ENCODE measurements at regions not wholly inside any gene's neighbourhood (a gene's known extent, or its start where the extent isn't known, plus 50 kb on each side); places are given as distances from the start of the nearest gene placed in this dataset.
A peak's percentile ranks its signal among the peaks of the same experiment; 100 is the strongest.
"Not testable (repeated sequence)": the region's sequence is repeated elsewhere in the genome, so short reads cannot be mapped to it uniquely, and the experiment has no call there.

DNA sequence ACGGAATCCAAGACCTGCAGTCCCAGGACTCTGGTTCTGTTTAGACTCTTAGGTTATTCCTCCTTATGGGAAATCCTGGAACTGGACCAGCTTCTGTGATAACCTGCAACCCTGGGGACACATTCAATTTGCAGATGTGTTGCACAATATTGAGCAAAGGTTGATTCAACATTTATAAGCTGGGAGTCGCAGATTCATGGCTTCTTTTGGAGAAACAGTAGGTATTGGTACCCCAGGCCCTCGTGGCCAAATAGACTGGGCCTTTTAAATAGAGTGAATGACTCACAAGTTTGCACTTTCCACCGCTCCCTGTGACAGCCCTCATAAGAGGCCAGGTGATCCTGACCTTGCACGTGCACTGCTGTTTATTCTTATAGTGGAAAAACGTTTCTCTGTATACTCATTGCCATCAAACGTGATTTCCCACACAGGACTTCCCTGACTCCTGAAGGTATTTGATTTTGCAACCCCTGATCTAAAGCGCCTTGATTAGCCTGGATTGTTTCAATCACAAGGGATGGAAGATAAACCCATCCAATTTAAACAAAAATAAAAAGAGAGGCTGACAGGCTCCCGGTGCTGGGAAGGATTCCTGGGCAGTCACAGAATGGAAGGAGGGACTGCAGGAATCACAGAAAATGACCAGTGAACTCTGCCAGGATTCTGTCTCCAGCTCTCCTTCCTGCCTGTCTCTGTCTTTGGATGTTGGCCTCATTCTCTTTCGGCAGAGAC, 98.0 kb downstream of the VCPKMT start:
- DNase-seq (ENCODE audit: low read depth) = no peak

DNA sequence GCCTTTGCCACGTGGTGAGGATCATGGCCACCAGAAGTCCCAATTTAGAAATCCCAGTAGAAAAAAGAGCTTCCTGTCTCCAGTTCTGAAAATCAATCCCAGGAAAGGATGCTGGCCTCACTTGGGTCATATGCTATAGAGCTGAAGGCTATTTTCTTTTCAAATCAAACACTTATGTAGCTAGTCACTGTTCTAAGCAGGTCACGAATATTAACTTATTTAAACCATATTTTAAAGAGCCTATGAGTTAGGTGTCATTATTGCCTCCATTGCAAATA, 97.5 kb downstream of the VCPKMT start:
- no peak for DNase-seq (ENCODE audit: low read depth)

DNA sequence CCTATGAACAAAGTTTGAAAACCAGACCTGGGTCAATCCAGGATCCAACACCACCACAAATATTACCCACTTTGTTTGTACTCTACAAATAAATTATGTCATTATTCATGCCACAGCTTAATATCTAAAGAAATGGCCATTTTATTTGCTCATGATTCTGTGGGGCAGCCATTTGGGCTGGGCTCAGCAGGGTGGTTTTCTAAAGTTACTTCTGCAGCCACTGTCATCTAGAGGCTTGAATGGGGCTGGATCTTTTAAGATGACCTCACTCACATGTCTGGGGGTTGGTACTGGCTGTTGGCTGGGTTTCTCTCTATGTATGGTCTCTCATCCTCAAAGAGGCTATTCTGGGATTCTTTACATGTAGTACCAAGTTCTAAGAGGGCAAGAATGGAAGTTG, 96.2 kb downstream of the VCPKMT start:
- DNase-seq (ENCODE audit: low read depth) = no peak

DNA sequence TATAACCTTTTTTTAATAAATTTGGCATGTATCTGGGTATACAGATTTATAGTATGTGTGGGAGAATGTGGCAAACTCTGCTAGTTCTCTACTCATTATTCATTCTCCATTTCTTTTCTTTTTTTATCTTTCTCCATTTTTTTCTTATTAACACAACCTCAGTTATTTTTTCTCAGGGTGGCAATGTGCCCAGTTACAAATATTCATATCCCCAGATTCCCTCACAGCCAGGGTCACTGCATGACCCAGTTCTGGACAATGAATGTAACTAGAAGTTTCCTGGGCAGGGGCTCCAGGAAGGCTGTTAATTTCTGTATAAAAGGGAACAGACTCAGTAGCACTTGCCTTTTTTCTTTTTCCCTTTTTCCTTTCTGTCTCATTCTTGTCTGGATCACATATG, 95.6 kb downstream of the VCPKMT start:
- no peak for DNase-seq (ENCODE audit: low read depth)

DNA sequence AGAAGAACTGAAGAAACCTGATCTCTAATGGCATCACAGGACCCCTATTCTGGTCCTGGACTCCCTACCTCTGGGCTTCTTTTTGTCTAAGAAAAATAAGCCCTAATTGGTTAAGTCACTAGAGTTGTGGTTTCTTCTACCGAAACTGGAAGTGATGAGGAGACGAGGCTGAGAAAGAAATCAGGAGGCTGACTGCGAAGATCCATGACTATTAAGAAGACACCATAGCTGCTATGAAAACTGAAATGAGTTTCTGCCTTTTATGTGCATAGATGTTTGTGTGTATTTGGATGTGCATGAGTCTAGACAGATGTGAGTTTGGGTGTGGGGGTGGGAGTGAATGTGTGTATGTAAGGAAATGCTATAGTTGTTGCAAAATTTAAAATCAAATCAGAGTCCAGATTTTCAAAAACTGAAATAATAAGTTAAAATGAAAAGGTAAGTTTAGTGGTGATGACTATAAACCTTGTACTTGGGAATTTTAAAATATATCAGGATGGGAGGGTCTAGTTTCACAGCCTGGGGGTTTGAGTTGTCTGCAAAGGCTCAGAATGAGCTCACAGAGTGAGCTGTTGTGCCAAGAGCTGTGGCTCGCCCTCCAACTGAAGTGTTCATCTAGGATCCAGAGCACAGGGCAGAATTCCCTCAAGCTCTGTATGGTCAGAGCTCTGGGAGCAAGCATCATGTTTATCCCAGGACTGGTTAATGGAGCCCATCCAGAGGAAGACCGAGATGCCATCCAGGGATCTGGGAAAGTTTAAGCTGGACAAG, 94.9 kb downstream of the VCPKMT start:
- no peak for DNase-seq (ENCODE audit: low read depth)

DNA sequence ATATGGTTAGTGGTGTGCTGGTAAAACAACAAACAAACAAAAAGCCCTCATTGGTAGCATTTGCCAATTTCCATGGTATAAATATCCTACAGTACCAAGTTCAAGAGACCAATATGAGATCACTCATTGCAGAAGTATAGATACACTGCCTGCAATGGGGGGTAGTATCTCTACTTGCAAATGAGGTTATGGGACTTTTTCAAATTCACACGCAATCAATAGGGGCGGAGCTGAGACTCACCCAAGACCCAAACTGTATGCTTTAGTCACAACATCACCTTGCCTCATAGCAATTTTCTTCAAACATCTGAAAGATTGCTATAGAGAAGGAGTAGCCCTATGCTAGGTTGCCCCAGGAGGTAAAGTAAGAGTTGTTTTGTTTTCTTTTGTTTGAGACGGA, 93.7 kb downstream of the VCPKMT start:
- no peak for DNase-seq (ENCODE audit: low read depth)

DNA sequence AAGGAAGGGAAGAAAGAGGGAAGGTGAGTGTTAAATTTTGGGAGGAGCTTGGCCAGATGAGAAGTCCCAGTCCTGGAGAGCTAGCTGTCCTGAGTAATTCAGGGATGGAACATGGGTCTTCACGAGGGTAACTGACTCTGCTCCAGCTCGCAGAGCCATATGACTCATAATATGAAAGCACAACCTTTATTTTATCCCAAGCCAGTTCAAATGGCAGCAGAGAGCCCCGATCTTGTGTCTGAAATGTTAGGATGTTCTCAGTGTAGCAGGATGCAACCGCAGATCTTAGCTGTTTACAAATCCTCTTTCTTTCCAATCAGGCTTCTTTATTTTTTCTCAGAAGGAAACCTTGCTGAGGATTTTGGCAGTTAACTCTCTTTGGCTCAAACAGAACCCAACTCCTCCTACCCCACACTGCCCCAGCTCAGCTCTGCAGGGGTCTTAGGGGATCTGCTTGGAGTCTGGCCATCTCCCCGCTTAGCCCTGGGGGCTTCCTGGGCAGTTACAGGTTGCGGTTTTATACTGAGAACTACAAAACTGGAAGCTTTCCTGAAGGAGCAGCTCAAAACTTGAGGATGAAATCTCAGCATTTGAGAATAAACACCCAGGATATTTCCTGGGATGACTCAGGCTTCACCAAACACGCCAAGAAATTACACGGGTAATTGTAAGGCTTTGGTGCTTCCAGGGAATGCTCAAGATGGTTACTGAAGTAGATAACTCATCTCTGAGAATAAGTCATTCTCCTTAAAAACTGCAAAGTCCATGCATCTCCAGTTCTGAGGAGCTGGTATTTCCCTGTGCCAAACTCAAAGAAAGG, 92.5 kb downstream of the VCPKMT start:
- peak; percentile 92 for DNase-seq (ENCODE audit: low read depth)

DNA sequence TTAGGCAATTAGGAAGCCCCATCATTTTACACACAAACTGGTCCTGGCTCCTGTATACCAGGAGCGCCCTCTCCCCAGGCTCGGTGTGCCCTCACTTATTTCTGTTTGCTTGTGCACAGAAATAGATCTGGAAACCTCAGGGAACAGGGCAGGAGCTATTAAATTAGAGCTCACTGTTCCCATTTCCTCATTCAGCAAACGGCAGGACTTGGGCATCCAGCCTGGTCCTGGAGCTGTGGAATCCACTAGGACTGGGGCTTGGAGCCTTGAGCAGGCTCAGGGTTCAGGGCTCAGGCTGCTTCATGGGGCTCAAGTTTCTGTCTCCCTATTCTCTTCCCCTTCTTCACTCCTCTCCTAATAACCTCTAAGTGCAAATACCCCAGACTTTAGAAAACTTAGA, 91.3 kb downstream of the VCPKMT start:
- DNase-seq (ENCODE audit: low read depth) = no peak

DNA sequence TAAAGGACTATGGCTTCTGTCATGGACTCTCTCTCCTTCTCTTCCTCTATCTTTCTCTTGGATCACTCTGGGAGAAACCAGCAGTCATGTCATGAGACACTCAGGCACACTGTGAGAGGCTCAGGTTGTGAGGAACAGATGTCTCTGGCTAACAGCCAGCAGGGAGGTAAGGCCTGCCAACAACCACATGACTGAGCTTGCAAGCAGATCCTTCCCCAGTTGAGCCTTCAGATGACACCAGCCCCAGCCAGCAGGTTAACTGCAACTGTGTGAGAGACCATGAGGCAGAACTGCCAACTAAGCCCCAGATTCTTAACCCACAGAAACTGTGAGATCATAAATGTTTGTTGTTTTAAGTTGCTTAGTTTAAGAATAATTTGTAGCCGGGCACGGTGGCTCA, 90.6 kb downstream of the VCPKMT start:
- DNase-seq (ENCODE audit: low read depth) = peak; percentile 63

DNA sequence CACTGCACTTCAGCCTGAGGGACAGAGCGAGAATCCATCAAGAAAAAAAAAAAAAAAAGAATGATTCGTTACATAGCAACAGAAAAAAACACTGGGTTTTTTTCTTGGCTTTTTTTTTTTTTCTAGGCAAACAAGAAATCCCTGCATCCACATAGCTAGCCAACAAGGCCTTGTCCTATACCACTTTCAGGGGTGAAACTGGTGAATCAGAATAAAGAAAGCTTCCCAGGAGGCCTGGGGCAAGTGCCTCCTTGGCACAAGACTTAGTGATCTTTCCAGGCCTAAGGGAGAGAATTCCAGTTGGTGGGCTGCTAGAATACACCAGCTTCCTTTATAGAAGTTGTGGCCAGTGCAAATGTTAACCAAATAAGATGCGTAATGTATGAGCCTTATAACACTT, 90.0 kb downstream of the VCPKMT start:
- DNase-seq (ENCODE audit: low read depth) = peak; percentile 59

DNA sequence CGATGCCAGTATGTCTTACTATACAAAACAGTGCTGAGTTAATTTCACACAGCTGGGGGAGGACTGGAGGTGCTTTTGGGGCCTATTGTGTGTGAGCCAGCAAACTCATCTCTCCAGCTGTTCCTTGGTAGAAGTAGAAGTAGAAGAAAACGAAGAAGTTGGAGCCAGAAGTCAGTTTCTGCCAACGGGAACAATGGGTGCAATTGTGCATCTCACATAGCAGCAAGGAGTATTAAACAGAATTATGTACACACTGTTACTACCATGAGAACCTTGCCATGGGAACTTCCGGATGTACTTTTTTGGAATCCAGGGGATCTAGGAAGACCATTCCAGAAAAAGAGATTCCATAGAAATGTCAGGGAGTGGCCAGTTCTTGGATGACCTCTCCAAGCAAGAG, 88.6 kb downstream of the VCPKMT start:
- no peak for DNase-seq (ENCODE audit: low read depth)

DNA sequence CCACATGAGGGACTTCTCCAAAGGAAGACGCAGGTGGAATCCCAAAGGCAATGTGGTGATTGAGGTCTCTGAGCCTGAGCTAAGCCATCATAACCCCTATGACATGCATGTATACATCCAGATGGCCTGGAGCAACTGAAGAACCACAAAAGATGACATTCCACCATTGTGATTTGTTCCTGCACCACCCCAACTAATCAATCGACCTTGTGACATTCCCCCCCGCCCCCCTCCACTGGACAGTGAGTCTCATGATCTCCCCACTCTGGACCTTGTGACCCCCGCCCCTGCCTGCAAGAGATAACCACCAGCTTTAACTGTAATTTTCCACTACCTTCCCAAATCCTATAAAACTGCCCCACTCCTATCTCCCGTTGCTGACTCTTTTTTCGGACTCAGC, 87.9 kb downstream of the VCPKMT start:
- DNase-seq (ENCODE audit: low read depth) = no peak

DNA sequence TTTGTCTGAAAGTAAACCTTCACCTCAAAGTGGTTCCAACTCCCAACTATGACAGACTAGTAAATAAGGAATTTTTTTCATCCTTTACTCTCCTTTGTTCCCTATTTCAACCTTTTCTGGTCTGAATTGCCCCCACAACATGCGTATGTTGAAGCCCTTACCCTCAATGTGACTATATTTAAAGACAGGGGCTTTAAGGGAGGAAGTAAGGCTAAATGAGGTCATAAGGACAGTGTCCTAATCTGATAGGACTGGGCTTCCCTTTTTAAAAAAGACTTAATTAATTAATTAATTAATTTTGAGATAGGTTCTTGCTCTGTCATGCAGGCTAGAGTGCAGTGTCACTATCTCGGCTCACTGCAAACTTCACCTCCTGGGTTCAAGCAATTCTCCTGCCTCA, 86.3 kb downstream of the VCPKMT start:
- DNase-seq (ENCODE audit: low read depth) = no peak

DNA sequence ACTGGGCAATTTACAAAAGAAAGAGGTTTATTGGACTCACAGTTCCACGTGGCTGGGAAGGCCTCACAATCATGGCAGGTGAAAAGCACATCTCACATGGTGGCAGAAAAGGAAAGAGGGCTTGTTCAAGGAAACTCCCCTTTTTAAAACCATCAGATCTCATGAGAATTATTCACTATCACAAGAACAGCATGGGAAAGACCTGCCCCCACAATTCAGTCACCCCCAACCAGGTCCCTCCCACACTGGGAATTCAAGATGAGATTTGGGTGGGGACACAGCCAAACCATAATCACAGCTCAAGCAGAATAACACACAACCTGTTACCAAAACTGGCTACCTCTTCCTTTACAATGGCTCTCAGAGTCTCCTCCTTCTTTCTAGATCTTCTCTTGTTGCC, 85.5 kb downstream of the VCPKMT start:
- DNase-seq (ENCODE audit: low read depth) = not testable (repeated sequence)

DNA sequence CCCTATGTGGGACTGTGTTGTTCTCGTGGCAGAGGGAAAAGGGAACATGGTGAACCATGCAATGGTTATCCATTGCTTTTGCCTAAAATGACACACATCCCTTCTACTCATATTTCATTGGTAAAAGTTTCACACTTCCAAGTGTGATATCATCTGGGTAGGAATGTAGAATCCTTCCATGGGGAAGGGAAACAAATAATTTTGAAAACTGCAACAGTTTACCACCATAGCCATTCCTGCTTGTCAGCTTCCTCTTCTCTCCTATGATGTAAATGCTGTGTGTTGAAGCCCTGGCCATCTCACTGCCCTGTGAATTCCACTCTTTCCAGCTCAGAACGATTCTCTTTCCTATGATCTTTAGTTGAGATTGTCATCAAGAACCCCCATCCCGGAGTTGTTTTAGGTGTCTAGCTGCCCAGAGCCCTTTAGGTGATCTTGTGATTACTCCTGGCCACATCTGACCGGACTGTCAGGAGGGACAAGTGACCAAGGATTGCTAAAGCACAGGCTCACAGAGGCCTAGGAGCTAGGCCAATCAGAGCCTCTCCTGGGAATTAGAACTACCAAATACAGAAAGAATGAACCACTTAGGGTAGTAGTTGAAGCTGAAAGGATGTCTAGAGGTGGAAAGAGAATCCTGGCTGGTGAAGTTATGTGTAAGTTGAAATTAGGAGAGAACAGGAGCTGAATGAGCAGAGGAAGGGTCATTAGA, 84.6 kb downstream of the VCPKMT start:
- DNase-seq (ENCODE audit: low read depth) = no peak

DNA sequence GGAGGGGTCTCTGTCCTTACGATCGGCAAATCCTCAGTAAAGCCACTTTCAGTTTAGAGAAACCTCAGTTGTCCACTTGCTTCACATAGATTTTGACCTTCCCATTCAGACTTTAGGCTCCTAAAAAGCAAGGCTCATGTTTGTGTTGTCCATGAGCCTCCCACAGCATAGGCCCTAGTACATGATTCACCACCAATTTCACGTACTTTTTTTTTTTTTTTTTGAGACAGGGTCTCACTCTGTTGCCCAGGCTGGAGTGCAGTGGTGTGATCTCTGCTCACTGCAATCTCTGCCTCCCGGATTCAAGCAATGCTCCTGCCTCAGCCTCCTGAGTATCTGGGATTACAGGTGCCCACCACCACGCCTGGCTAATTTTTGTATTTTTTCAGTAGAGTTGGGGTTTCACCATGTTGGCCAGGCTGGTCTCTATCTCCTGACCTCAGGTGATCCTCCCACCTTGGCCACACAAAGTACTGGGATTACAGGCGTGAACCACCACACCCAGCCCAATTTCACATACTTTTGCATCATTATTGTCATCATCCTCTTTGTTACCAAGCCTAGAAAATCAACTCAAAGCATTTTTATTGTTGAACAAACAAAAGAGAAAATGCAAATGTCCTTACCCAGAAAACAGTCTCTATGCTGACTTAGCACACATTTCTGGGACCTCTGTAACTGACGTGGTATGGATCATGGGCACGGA, 83.8 kb downstream of the VCPKMT start:
- not testable (repeated sequence) for DNase-seq (ENCODE audit: low read depth)

DNA sequence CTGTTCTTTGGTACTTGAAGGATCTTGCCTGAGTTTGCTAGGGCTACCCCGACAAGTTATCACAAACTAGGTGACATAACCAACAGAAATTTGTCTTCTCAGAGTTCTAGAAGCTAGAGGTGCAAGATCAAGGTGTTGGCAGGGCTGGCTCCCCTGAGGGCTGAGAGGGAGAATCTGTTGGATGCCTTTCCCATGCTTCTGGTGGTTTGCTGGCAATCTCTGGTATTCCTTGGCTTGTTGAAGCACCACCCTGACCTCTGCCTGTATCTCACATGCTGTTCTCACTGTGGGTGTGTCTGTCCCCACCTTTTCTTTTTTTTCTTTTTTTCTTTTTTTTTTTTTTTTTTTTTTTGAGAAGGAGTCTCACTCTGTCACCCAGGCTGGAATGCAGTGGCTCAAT, 81.2 kb downstream of the VCPKMT start:
- DNase-seq (ENCODE audit: low read depth) = no peak

DNA sequence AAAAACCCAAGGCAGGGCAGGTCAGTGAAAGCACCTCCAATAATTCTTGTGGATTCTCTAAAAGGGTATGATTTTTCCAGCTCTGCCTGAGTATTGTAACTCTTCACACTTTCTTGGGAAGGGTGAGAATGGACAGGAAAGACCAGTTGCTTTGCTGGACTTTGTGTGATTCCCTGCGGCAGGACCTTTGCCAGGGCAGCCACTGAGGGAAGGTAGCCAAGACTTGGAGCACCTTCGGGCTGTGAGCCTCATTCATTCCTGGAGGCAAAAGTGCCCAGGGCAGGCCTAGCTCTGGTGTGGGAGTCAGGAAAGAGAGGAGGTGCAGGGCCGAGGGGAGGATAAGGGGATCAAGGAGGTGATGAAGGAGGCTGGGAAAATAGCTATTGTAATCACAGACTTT, 80.2 kb downstream of the VCPKMT start:
- no peak for DNase-seq (ENCODE audit: low read depth)

DNA sequence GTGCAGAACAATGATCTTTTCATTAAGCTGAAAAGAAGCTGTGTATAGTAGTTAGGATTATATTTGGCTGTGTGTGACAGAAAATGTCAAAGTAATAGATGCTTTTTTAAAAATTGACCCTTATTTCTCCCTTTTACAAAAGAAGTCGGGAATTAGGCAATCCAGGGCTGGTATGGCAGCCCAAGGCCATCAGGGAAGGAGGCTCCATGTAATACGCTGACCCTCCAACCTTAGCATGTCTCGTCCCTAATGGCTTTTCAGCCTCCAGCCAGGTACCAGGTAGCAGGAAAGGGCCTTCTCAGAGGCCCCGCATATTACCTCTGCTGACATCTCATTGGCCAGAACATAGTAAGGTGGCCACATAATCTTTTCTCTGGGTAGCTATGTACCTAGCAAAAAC, 79.7 kb downstream of the VCPKMT start:
- no peak for DNase-seq (ENCODE audit: low read depth)

DNA sequence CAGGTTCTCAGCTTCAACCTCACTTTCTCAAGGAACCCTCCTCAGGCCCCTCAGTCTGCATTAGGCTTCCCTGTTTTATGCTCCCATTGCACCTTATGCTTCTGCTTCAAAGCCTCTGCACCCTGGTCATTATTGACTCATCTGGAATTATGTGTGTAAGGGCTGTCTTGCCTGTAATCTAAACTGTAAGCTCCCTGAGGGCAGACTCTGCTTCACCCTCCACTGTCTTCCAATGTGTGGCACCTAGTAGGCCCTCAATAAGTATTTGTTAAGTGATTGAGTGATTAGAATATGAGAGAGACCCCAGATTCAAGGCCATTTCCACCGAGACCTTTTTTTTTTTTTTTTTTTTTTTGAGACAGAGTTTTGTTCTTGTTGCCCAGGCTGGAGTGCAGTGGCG, 79.1 kb downstream of the VCPKMT start:
- no peak for DNase-seq (ENCODE audit: low read depth)

DNA sequence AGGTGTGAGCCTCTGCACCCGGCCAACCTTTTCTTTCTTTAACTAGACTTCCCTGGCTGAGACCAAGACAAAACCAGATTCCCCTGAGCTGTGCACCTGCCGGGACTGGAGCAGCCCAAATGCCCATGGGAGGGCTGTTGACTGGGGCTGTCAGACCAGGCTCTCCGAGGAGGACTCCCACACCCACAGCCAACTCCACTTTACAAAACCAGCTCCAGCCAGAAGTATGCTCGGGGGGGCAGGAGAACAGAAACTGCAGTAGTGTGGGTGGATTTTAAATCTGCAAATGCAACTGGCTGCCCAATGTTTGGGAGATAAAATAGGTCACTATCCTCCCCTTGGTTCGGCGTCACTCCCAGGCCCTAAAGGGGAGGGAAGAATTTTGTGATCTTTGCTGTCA, 78.5 kb downstream of the VCPKMT start:
- no peak for DNase-seq (ENCODE audit: low read depth)

All from RPMI7951 (cell line).